Neural progenitor cell (in vitro differentiated cells): ENCODE measurements at regions not wholly inside any gene's neighbourhood (a gene's known extent, or its start where the extent isn't known, plus 50 kb on each side); places are given as distances from the start of the nearest gene placed in this dataset.
A peak's percentile ranks its signal among the peaks of the same experiment; 100 is the strongest.

Source experiments
- DNase-seq: peaks from one replicate; pipeline ENCODE4 v3.0.0-alpha.2; 2016; ENCODE audit warnings: low spot score
- H2AFZ ChIP-seq: fragments of 200-600 bp; sonication (generic); replicated peaks from 2 replicates; pipeline ENCODE4 v1.6.1; 2016; ENCODE audit warnings: antibody characterized with exemption
- H3F3A ChIP-seq: fragments of 200-600 bp; sonication (generic); 2 replicates; pipeline ENCODE4 v1.6.1; 2016; ENCODE audit warnings: antibody characterized with exemption, low read depth
- H3K27ac ChIP-seq: fragments of 200-600 bp; sonication (generic); 2 replicates; pipeline ENCODE4 v1.5.1; 2016; ENCODE audit warnings: mild to moderate bottlenecking
- H3K27me3 ChIP-seq: fragments of 200-600 bp; sonication (generic); 2 replicates; pipeline ENCODE4 v1.6.1; 2016; ENCODE audit warnings: mild to moderate bottlenecking, moderate library complexity
- H3K36me3 ChIP-seq: fragments of 200-600 bp; sonication (generic); 2 replicates; pipeline ENCODE4 v1.5.1; 2016
- H3K4me1 ChIP-seq: fragments of 200-600 bp; sonication (generic); 2 replicates; pipeline ENCODE4 v1.6.1; 2016; ENCODE audit warnings: mixed run types
- H3K4me2 ChIP-seq: fragments of 200-600 bp; sonication (generic); 2 replicates; pipeline ENCODE4 v1.6.1; 2016
- H3K4me3 ChIP-seq: fragments of 200-600 bp; sonication (generic); 2 replicates; pipeline ENCODE4 v1.5.1; 2016
- H3K79me2 ChIP-seq: fragments of 200-600 bp; sonication (generic); 2 replicates; pipeline ENCODE4 v1.6.1; 2016; ENCODE audit warnings: low read depth
- H3K9ac ChIP-seq: fragments of 200-600 bp; sonication (generic); 2 replicates; pipeline ENCODE4 v1.6.1; 2016
- H3K9me3 ChIP-seq: fragments of 200-600 bp; sonication (generic); 2 replicates; pipeline ENCODE4 v1.5.1; 2016; ENCODE audit warnings: low read depth
- H4K20me1 ChIP-seq: fragments of 200-600 bp; sonication (generic); 2 replicates; pipeline ENCODE4 v1.6.1; 2016; ENCODE audit warnings: low read depth
- H3K27ac Mint-ChIP-seq: 3 replicates; pipeline ENCODE4 v1.8.0; 2021; ENCODE audit warnings: mixed read lengths
- H3K27me3 Mint-ChIP-seq: 2 replicates; pipeline ENCODE4 v1.8.0; 2022; ENCODE audit warnings: low read depth, mild to moderate bottlenecking, inconsistent platforms, moderate library complexity, mixed read lengths; ENCODE audit not compliant: insufficient read depth
- H3K36me3 Mint-ChIP-seq: 3 replicates; pipeline ENCODE4 v1.8.0; 2021; ENCODE audit warnings: mixed read lengths
- H3K4me1 Mint-ChIP-seq: 3 replicates; pipeline ENCODE4 v1.8.0; 2021; ENCODE audit warnings: mixed read lengths
- H3K4me3 Mint-ChIP-seq: 3 replicates; pipeline ENCODE4 v1.8.0; 2021; ENCODE audit warnings: mild to moderate bottlenecking, moderate library complexity, mixed read lengths
- H3K9me3 Mint-ChIP-seq: 3 replicates; pipeline ENCODE4 v1.8.0; 2020; ENCODE audit warnings: mixed read lengths
- EZH2 ChIP-seq: fragments of 200-600 bp; sonication (generic); IDR thresholded peaks from 2 replicates; pipeline ENCODE4 v1.6.1; 2017; ENCODE audit warnings: antibody characterized with exemption, mild to moderate bottlenecking, moderate library complexity
- EZH2phosphoT487 ChIP-seq: fragments of 200-600 bp; sonication (generic); IDR thresholded peaks from 2 replicates; pipeline ENCODE4 v1.6.1; 2017; ENCODE audit warnings: antibody characterized with exemption
- TF ChIP-seq, protein P1 (sequence below): fragments of 200-600 bp; sonication (generic); IDR thresholded peaks from 2 replicates; pipeline ENCODE4 v1.5.1; 2017; ENCODE audit warnings: antibody characterized with exemption, mild to moderate bottlenecking

DNA sequence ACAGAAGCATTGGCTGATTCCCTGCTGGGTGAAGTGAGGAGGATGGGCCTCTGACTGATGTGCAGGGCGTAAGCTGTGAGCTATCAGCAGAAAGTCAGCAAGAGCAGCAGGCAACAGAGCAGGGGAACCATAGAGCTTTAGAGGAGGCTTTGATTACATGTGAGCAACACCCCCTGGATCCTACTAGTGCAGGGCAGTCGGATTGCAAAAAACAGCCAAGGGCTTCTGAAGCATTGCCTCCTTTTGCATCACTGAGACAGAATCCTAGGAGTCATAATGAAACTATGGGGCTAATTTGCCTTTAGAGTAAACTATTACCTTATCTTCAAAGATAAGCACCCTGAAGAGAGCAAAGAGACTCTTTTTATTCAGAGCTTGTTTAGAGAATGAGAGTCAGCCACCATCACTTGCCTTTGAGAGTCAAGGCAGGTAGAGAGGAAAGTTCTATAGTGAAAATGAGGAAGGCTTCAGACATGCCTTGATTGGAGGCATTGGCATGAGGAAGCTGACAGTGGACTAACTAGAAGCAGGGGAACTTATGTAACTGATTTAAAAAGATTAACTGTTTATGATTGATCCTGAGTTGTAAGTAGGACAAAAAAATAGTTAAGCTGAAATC is 420.3 kb downstream of the PDHA2 start:
- Histone ChIP-seq H3F3A (no peaks in the 10 kb centered on the region), H4K20me1 (no peaks in the 10 kb centered on the region), H3K9ac (no peak overlapping the region), H3K9me3 (no peaks in the 10 kb centered on the region), H3K27me3 (no peaks in the 10 kb centered on the region), H3K79me2 (no peaks in the 10 kb centered on the region), H3K27ac (no peak overlapping the region), H3K4me3 (no peak overlapping the region), H3K4me1 (peaks cover 3% of the 10 kb centered on the region), H3K4me2 (no peak overlapping the region), H3K36me3 (no peaks in the 10 kb centered on the region), H2AFZ (peak overlapping the region; percentile 51)
- Mint-ChIP-seq H3K4me1 (peaks cover 6% of the 10 kb centered on the region), H3K4me3 (no peak overlapping the region), H3K36me3 (no peaks in the 10 kb centered on the region), H3K27ac (no peak overlapping the region), H3K9me3 (peaks cover 3% of the 10 kb centered on the region), H3K27me3 (no peaks in the 10 kb centered on the region)
- peak; percentile 37 for DNase-seq
- TF ChIP-seq EZH2 (no peak), EZH2phosphoT487 (no peak)
- TF ChIP-seq, protein P1, sequence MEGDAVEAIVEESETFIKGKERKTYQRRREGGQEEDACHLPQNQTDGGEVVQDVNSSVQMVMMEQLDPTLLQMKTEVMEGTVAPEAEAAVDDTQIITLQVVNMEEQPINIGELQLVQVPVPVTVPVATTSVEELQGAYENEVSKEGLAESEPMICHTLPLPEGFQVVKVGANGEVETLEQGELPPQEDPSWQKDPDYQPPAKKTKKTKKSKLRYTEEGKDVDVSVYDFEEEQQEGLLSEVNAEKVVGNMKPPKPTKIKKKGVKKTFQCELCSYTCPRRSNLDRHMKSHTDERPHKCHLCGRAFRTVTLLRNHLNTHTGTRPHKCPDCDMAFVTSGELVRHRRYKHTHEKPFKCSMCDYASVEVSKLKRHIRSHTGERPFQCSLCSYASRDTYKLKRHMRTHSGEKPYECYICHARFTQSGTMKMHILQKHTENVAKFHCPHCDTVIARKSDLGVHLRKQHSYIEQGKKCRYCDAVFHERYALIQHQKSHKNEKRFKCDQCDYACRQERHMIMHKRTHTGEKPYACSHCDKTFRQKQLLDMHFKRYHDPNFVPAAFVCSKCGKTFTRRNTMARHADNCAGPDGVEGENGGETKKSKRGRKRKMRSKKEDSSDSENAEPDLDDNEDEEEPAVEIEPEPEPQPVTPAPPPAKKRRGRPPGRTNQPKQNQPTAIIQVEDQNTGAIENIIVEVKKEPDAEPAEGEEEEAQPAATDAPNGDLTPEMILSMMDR: no peak

DNA sequence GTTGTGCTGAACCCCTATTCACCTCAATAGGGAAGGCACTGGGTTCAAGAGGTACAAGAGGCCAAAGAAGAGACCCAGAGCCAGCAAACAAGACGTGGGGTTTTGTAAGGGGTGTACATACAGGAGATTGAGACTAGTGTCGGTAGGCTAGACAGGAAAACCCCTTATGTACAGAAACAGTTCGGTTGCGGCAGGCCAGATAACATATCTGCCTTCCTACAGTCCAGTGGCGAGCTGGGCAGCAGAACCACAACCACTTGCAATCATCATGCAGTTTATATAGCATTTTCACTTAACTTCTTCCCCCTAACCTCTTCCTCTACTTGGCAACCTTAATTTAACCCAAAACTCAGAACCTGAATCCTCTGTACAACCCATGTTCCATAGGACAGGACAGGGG is 422.2 kb downstream of the PDHA2 start:
- H3K36me3 ChIP-seq: no peaks in the 10 kb centered on the region
- no peaks in the 10 kb centered on the region for H3F3A ChIP-seq
- H3K36me3 Mint-ChIP-seq: no peaks in the 10 kb centered on the region
- no peak for TF ChIP-seq EZH2phosphoT487
- no peak for TF ChIP-seq EZH2
- TF ChIP-seq, protein P1: no peak
- no peak overlapping the region for H3K9ac ChIP-seq
- no peak overlapping the region for H3K4me3 ChIP-seq
- H3K27ac Mint-ChIP-seq: no peak overlapping the region
- no peaks in the 10 kb centered on the region for H4K20me1 ChIP-seq
- no peaks in the 10 kb centered on the region for H3K79me2 ChIP-seq
- no peak overlapping the region for H3K4me2 ChIP-seq
- H2AFZ ChIP-seq: no peak overlapping the region
- H3K27me3 ChIP-seq: no peaks in the 10 kb centered on the region
- no peaks in the 10 kb centered on the region for H3K9me3 Mint-ChIP-seq
- no peak overlapping the region for H3K4me3 Mint-ChIP-seq
- no peaks in the 10 kb centered on the region for H3K9me3 ChIP-seq
- no peak overlapping the region for H3K27ac ChIP-seq
- H3K4me1 ChIP-seq: peaks cover 3% of the 10 kb centered on the region
- peaks cover 6% of the 10 kb centered on the region for H3K4me1 Mint-ChIP-seq
- H3K27me3 Mint-ChIP-seq: no peaks in the 10 kb centered on the region
- no peak for DNase-seq

DNA sequence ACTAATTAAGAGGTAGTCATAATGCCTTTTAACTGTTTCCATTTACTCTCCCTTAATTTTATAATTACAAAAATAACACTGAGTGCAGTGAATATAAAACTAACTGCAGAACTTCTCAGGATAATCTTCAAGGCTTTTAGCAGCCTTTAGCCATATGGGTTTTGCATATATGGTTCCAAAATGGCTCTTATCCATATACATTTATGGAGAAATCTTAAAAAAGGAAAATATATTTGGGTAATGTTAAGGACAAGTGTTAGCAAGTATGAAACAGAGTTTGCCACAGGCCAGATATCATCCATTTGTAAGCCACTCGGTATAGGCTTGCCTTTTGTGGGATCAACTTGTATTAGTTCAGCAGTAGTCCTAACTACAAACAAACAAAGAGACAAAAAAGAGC is 423.4 kb downstream of the PDHA2 start:
- H3K4me3 Mint-ChIP-seq: no peak overlapping the region
- H3K27me3 Mint-ChIP-seq: no peaks in the 10 kb centered on the region
- no peak overlapping the region for H3K27ac Mint-ChIP-seq
- no peak for TF ChIP-seq EZH2phosphoT487
- Histone ChIP-seq H3K27me3 (no peaks in the 10 kb centered on the region), H3K4me1 (peaks cover 3% of the 10 kb centered on the region), H3K4me3 (no peak overlapping the region), H3K79me2 (no peaks in the 10 kb centered on the region), H3K27ac (no peak overlapping the region), H2AFZ (peak overlapping the region; percentile 45), H4K20me1 (no peaks in the 10 kb centered on the region), H3K9ac (no peak overlapping the region), H3K36me3 (no peaks in the 10 kb centered on the region), H3K4me2 (no peak overlapping the region), H3F3A (no peaks in the 10 kb centered on the region), H3K9me3 (no peaks in the 10 kb centered on the region)
- DNase-seq: no peak
- H3K9me3 Mint-ChIP-seq: no peaks in the 10 kb centered on the region
- H3K36me3 Mint-ChIP-seq: no peaks in the 10 kb centered on the region
- peaks cover 6% of the 10 kb centered on the region for H3K4me1 Mint-ChIP-seq

DNA sequence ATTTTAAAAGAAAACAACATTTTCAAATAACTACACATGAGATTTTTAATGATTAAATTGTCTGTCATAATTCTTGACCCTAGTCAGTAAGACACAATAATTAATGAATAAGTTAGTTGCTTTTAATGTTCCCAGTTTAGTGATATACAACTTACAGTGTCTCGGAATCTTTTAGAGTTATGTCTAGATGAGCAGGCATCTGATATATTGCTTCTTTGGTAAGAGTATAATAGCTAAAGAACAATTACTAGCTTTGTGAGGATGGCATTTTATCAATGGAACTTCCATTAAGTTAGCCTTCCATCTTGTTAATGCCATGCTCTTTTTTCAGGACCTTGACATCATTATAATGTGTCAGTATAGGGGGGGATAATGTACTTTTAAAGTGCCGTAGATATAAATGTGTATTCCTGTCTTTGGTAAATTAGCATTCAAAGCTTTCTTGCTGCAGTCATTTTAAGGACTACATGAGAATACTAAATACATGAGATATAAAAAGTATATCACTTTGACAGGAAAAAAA is 425.1 kb downstream of the PDHA2 start:
- Histone ChIP-seq H3F3A (no peaks in the 10 kb centered on the region), H3K4me1 (no peaks in the 10 kb centered on the region), H3K9me3 (no peaks in the 10 kb centered on the region), H3K9ac (no peak overlapping the region), H3K4me2 (no peak overlapping the region), H3K4me3 (no peak overlapping the region), H2AFZ (no peak overlapping the region), H4K20me1 (no peaks in the 10 kb centered on the region), H3K27ac (no peak overlapping the region), H3K79me2 (no peaks in the 10 kb centered on the region), H3K36me3 (no peaks in the 10 kb centered on the region), H3K27me3 (no peaks in the 10 kb centered on the region)
- Mint-ChIP-seq H3K36me3 (no peaks in the 10 kb centered on the region), H3K9me3 (no peaks in the 10 kb centered on the region), H3K4me3 (no peak overlapping the region), H3K4me1 (peaks cover 4% of the 10 kb centered on the region), H3K27me3 (no peaks in the 10 kb centered on the region), H3K27ac (no peak overlapping the region)
- TF ChIP-seq EZH2: no peak
- no peak for DNase-seq
